HCT116 (cell line): ENCODE measurements at regions not wholly inside any gene's neighbourhood (a gene's known extent, or its start where the extent isn't known, plus 50 kb on each side); places are given as distances from the start of the nearest gene placed in this dataset.

Experiments used
- CTCF ChIP-seq, 3 experiments: fragments of 200-600 bp in 1 of 3; sonication (generic) in 1 of 3; IDR thresholded peaks in 2 of 3; conservative IDR thresholded peaks in 1 of 3; 2 replicates each; pipeline ENCODE4 v1.5.1; 2012 to 2017; ENCODE audit warnings: low read depth in 2 of 3, low read length in 2 of 3, antibody characterized with exemption in 1 of 3, borderline replicate concordance in 1 of 3, control low read depth in 1 of 3, mild to moderate bottlenecking in 1 of 3, mixed read lengths in 1 of 3, mixed run types in 1 of 3, moderate library complexity in 1 of 3; ENCODE audit not compliant: insufficient read depth in 1 of 3
- TCF7L2 ChIP-seq: IDR thresholded peaks from 2 replicates; pipeline ENCODE4 v1.7.0; 2011; ENCODE audit warnings: borderline replicate concordance, inconsistent platforms; ENCODE audit not compliant: insufficient read depth, insufficient read length; ENCODE audit errors: extremely low read depth
- YY1 ChIP-seq: IDR thresholded peaks from 2 replicates; pipeline ENCODE4 v1.6.1; 2011; ENCODE audit warnings: low read length, low read depth, moderate library complexity, mild to moderate bottlenecking; ENCODE audit not compliant: insufficient replicate concordance; ENCODE audit errors: extremely low read depth

DNA sequence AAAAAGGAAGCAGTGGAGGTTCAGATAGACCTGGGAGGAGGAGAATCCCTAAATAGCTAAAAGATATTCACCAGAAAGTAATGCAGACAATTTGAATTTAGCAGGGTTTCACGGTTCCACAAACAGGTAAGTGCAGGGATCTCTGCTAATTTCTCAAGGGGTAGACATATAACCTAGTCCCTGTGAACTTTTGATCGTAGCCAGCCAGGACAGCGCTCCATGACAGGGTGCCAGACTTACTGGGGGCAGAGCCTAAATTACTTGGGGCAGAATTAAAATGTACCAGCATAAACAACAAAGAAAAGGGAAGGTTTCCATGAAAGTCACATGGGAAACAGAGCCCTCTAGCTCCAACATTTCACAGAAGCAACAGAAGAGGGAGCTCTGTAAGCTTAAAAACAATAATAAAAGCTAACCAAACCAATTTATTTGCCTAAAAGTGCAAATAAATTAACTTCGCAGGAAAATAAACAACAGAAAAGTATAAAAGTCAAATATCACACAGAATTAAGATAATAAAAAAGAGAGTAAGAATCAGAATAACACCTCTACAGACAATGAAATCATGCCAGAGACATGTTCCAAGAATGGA lies 198.3 kb downstream of the DUSP10 start:
- TF ChIP-seq CTCF (IDR thresholded peaks at IDR 0.05 in 2 of 3, conservative IDR thresholded peaks at IDR 0.05 in 1 of 3; ENCODE audit: borderline replicate concordance in 1 of 3, insufficient read depth in 1 of 3, low read depth in 2 of 3, low read length in 2 of 3) (peak; percentile 41 to 60 (median 57); a peak in 5 of 6 replicates), TCF7L2 (no peak), YY1 (no peak)
